GM23248 (cell line): ENCODE measurements at regions not wholly inside any gene's neighbourhood (a gene's known extent, or its start where the extent isn't known, plus 50 kb on each side); places are given as distances from the start of the nearest gene placed in this dataset.
"Not testable (repeated sequence)": the region's sequence is repeated elsewhere in the genome, so short reads cannot be mapped to it uniquely, and the experiment has no call there.

Experiments used
- DNase-seq: peaks from one replicate; pipeline ENCODE4 v3.0.0-alpha.2; 2015
- H2AFZ ChIP-seq: fragments of 200-600 bp; sonication (generic); 2 replicates; pipeline ENCODE4 v1.6.1; 2016; ENCODE audit warnings: antibody characterized with exemption
- H3F3A ChIP-seq: fragments of 200-600 bp; sonication (generic); 2 replicates; pipeline ENCODE4 v1.6.1; 2016; ENCODE audit warnings: mild to moderate bottlenecking, antibody characterized with exemption, mixed run types; ENCODE audit not compliant: insufficient read depth
- H3K27ac ChIP-seq: fragments of 200-600 bp; sonication (generic); 2 replicates; pipeline ENCODE4 v1.5.1; 2016; ENCODE audit warnings: mild to moderate bottlenecking
- H3K27me3 ChIP-seq: fragments of 200-600 bp; sonication (generic); replicated peaks from 2 replicates; pipeline ENCODE4 v1.6.1; 2016; ENCODE audit warnings: mild to moderate bottlenecking; ENCODE audit not compliant: insufficient read depth
- H3K36me3 ChIP-seq: fragments of 200-600 bp; sonication (generic); 2 replicates; pipeline ENCODE4 v1.6.1; 2016; ENCODE audit warnings: low read depth, mild to moderate bottlenecking
- H3K4me1 ChIP-seq: fragments of 200-600 bp; sonication (generic); 2 replicates; pipeline ENCODE4 v1.6.1; 2016; ENCODE audit warnings: mild to moderate bottlenecking; ENCODE audit not compliant: insufficient read depth
- H3K4me2 ChIP-seq: fragments of 200-600 bp; sonication (generic); one replicate; pipeline ENCODE4 v1.6.1; 2016; ENCODE audit warnings: mild to moderate bottlenecking; ENCODE audit not compliant: unreplicated experiment
- H3K4me3 ChIP-seq: fragments of 200-600 bp; sonication (generic); 2 replicates; pipeline ENCODE4 v1.5.1; 2016; ENCODE audit warnings: mild to moderate bottlenecking
- H3K79me2 ChIP-seq: fragments of 200-600 bp; sonication (generic); 2 replicates; pipeline ENCODE4 v1.6.1; 2016; ENCODE audit warnings: mild to moderate bottlenecking; ENCODE audit not compliant: insufficient read depth
- H3K9ac ChIP-seq: fragments of 200-600 bp; sonication (generic); 2 replicates; pipeline ENCODE4 v1.6.1; 2016; ENCODE audit warnings: mild to moderate bottlenecking
- H3K9me2 ChIP-seq: fragments of 200-600 bp; sonication (generic); 2 replicates; pipeline ENCODE4 v1.6.1; 2016; ENCODE audit warnings: mixed run types, mild to moderate bottlenecking, moderate library complexity; ENCODE audit not compliant: insufficient read depth
- H3K9me3 ChIP-seq: fragments of 200-600 bp; sonication (generic); one replicate; pipeline ENCODE4 v1.6.1; 2017; ENCODE audit warnings: low read depth
- H4K20me1 ChIP-seq: fragments of 200-600 bp; sonication (generic); 2 replicates; pipeline ENCODE4 v1.6.0; 2016; ENCODE audit not compliant: insufficient read depth
- EZH2 ChIP-seq: fragments of 200-600 bp; sonication (generic); IDR thresholded peaks from 2 replicates; pipeline ENCODE4 v1.6.1; 2018; ENCODE audit warnings: antibody characterized with exemption, mild to moderate bottlenecking; ENCODE audit not compliant: insufficient read depth, poor library complexity, severe bottlenecking
- EZH2phosphoT487 ChIP-seq: fragments of 200-600 bp; sonication (generic); IDR thresholded peaks from 2 replicates; pipeline ENCODE4 v1.6.1; 2018; ENCODE audit warnings: antibody characterized with exemption, moderate library complexity, mild to moderate bottlenecking, low read depth; ENCODE audit not compliant: insufficient read depth
- WGBS, 2 experiments: methylation state at CpG; one replicate each; pipeline ENCODE4 v1.1.6; 2015 to 2017; ENCODE audit warnings: low lambda C conversion rate in 2 of 2, low coverage in 1 of 2; ENCODE audit errors: missing lambda C conversion rate in 2 of 2; 5-methylcytosine and 5-hydroxymethylcytosine counted together
- in situ Hi-C: fragments of 300-500 bp; cut with MboI; formaldehyde crosslinking; loops from 2 replicates; pipeline ENCODE4 v1.15.0; 2020

DNA sequence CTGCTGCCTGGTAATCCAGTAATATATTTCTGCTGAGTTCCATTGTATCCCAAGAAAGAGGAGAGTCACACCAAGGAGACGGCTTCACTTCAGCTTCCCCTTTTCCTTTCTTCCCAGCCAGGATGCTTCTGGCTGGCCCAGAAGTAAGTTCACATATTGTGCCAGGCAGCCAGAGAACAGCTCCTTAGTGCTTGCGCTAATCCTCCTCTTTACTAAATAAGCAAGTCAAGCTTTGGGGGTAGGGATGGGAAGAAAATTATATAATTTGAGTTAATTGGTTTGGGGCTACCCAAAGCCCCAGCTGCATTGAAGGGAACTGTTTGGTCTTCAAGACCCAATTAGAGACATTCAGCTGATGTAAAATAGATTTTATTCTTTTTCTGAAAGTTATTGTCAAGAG is 218.8 kb upstream of the HES1 start:
- WGBS, 2 experiments = 54 to 67% methylated on average over 2 of the region's 2 CpGs
- Histone ChIP-seq H3K27ac (no peak overlapping the region), H3K36me3 (no peaks in the 10 kb centered on the region), H2AFZ (no peak overlapping the region), H3K9ac (no peak overlapping the region), H3F3A (no peaks in the 10 kb centered on the region), H3K4me1 (no peaks in the 10 kb centered on the region), H3K9me3 (no peaks in the 10 kb centered on the region), H3K4me3 (no peak overlapping the region), H3K9me2 (no peaks in the 10 kb centered on the region), H3K79me2 (no peaks in the 10 kb centered on the region), H3K4me2 (no peak overlapping the region), H3K27me3 (peaks cover 27% of the 10 kb centered on the region), H4K20me1 (no peaks in the 10 kb centered on the region)
- no peak for DNase-seq
- in situ Hi-C loops = no loop called here
- TF ChIP-seq EZH2 (no peak), EZH2phosphoT487 (no peak)

GRCh38 chr3:193921465-193921864 is 214.5 kb upstream of the HES1 start:
- in situ Hi-C loops = no loop called here
- TF ChIP-seq EZH2phosphoT487 (no peak), EZH2 (no peak)
- Histone ChIP-seq H3K9me3 (no peaks in the 10 kb centered on the region), H3K4me1 (no peaks in the 10 kb centered on the region), H3K27ac (no peak overlapping the region), H3K4me3 (no peak overlapping the region), H4K20me1 (no peaks in the 10 kb centered on the region), H3K79me2 (no peaks in the 10 kb centered on the region), H3K27me3 (peaks cover 17% of the 10 kb centered on the region), H3K4me2 (no peak overlapping the region), H3K36me3 (no peaks in the 10 kb centered on the region), H3F3A (no peaks in the 10 kb centered on the region), H3K9me2 (no peaks in the 10 kb centered on the region), H3K9ac (no peak overlapping the region), H2AFZ (no peak overlapping the region)
- 62 to 64% methylated on average over 4 of the region's 4 CpGs for WGBS, 2 experiments
- DNase-seq = no peak

DNA sequence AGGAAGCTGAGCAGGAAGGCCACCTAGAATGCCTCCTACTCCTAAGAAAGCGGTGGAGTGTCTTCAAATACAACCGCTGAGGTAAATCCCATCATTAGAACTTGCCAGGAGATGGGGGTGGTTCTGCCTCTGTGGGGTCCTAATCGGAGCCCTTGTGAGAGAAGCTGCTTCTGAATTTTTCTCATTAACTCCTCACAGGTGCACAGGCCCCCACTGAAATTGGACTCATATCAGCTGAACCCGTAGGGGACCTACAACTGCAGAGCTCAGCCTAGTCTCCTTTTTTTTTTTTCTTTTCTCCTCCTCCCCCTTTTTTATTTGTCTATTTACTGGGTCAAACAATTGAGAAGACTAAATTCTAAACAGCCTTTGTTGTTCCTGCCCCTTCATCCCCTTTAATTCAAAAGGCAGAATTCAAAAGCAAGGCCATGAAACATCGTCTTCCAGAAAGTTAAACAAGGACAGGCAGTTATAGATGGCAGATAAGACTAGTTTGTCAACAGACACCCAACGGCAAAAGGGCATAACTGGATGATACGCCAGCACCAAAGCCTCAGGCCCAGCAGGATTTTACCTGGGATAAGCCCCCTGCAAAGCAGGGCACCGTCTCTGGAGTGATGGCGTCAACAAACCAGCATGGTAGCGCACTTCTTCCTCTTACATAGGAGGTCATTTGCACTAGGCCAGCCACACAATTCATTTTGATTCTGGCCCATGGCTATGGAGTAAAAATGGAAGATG is 213.7 kb upstream of the HES1 start:
- H4K20me1 ChIP-seq = no peaks in the 10 kb centered on the region
- no peaks in the 10 kb centered on the region for H3K4me1 ChIP-seq
- peaks cover 13% of the 10 kb centered on the region for H3K27me3 ChIP-seq
- H3K79me2 ChIP-seq = no peaks in the 10 kb centered on the region
- no peak overlapping the region for H2AFZ ChIP-seq
- no peaks in the 10 kb centered on the region for H3K9me3 ChIP-seq
- WGBS, 2 experiments = 53 to 58% methylated on average over 10 of the region's 10 CpGs
- in situ Hi-C loops = no loop called here
- H3K9me2 ChIP-seq = no peaks in the 10 kb centered on the region
- TF ChIP-seq EZH2phosphoT487 = no peak
- no peak for TF ChIP-seq EZH2
- no peak overlapping the region for H3K4me3 ChIP-seq
- no peaks in the 10 kb centered on the region for H3F3A ChIP-seq
- H3K27ac ChIP-seq = no peak overlapping the region
- DNase-seq = no peak
- H3K4me2 ChIP-seq = no peak overlapping the region
- H3K36me3 ChIP-seq = no peaks in the 10 kb centered on the region
- H3K9ac ChIP-seq = no peak overlapping the region

DNA sequence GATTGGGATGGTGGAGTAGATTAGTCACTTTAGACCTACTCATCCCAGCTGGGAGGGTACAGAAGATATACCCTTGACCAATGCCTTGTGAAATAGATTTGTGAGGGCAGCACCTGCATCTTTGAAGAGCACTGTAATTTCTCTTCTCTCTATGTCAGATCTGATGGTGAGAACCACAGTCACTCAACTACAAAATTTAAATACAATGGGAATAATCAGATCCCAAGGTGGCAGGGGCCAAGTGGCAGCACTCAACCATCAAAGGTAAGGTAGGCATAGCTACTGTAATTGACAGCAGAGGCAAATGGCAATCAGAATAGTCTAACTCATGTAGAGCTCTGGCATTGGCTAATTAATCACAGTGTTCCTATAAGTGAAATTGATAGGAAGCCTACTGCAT is 212.0 kb upstream of the HES1 start:
- H3K9ac ChIP-seq, H2AFZ ChIP-seq, H3K4me1 ChIP-seq, H4K20me1 ChIP-seq, H3K9me2 ChIP-seq, in situ Hi-C loops, H3K27ac ChIP-seq, H3K9me3 ChIP-seq, H3K79me2 ChIP-seq, H3F3A ChIP-seq, H3K27me3 ChIP-seq, DNase-seq, H3K36me3 ChIP-seq, H3K4me2 ChIP-seq, H3K4me3 ChIP-seq: not testable (repeated sequence)

GRCh38 chr3:193926071-193926470 is 209.9 kb upstream of the HES1 start:
- H3K9me2 ChIP-seq, H2AFZ ChIP-seq, H4K20me1 ChIP-seq, H3K4me3 ChIP-seq, in situ Hi-C loops, H3K27ac ChIP-seq, H3F3A ChIP-seq, DNase-seq, H3K79me2 ChIP-seq, H3K4me1 ChIP-seq, H3K36me3 ChIP-seq, H3K9me3 ChIP-seq, H3K27me3 ChIP-seq, H3K9ac ChIP-seq, H3K4me2 ChIP-seq: not testable (repeated sequence)
- 61 to 77% methylated on average over 3 of the region's 3 CpGs for WGBS, 2 experiments

GRCh38 chr3:193927413-193928206 is 208.3 kb upstream of the HES1 start:
- H3K9me3 ChIP-seq, H3K4me1 ChIP-seq, H3K36me3 ChIP-seq, H3K9me2 ChIP-seq, DNase-seq, H3K27me3 ChIP-seq, H3K4me2 ChIP-seq, H3K9ac ChIP-seq, H4K20me1 ChIP-seq, in situ Hi-C loops, H3F3A ChIP-seq, H3K27ac ChIP-seq, H3K4me3 ChIP-seq, H2AFZ ChIP-seq, H3K79me2 ChIP-seq: not testable (repeated sequence)
- WGBS, 2 experiments = 36 to 52% methylated on average over 5 of the region's 5 CpGs
